Activated T-cell treated with anti-CD3 and anti-CD28 coated beads, Interleukin-2, amount 50 U/mL, for 24 hours (primary cell): ENCODE measurements at regions not wholly inside any gene's neighbourhood (a gene's known extent, or its start where the extent isn't known, plus 50 kb on each side); places are given as distances from the start of the nearest gene placed in this dataset.

ENCODE experiments used
- DNase-seq: peaks from one replicate; pipeline ENCODE4 v3.0.0-alpha.2; 2020
- H3K27ac Mint-ChIP-seq: 2 replicates; pipeline ENCODE4 v1.8.0; 2020; ENCODE audit warnings: mild to moderate bottlenecking, mixed read lengths
- H3K27me3 Mint-ChIP-seq: 2 replicates; pipeline ENCODE4 v1.8.0; 2020; ENCODE audit warnings: mixed read lengths
- H3K36me3 Mint-ChIP-seq: 2 replicates; pipeline ENCODE4 v1.8.0; 2020; ENCODE audit warnings: low read depth, mixed read lengths
- H3K4me1 Mint-ChIP-seq: 2 replicates; pipeline ENCODE4 v1.8.0; 2020; ENCODE audit warnings: low read depth, mixed read lengths
- H3K4me3 Mint-ChIP-seq: 2 replicates; pipeline ENCODE4 v1.8.0; 2020; ENCODE audit warnings: mild to moderate bottlenecking, moderate library complexity, mixed read lengths
- H3K9me3 Mint-ChIP-seq: 2 replicates; pipeline ENCODE4 v1.8.0; 2020; ENCODE audit warnings: mixed read lengths

DNA sequence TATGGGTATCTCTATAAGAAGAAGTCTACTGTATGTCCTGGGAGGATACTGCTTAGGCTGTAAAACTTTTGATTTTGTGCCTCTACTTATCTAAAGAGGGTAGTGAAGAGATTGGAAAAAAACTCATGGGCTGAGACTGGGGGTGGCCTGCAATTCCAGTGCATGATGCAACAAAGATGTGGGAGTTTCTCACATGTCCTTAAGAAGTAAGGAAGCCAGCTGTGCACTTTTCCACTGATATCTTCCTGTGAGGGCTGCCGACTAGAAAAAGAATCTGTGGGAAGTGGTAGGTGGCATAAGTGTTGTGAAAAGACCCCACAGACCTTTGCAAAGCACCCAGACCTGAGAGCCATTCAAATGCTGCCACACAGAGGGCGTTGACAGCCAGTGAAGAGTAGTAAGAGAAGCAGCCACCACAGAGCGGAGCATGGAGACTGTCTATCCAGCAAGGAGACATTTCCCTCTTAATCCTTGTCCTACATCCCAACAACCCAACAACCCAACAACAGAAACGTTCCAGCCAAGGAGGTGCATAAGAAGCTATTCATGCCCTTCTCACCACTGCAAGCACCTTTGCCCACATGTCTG is 65.1 kb downstream of the PFDN4 start:
- peaks cover 13% of the 10 kb centered on the region for H3K4me1 Mint-ChIP-seq
- no peak overlapping the region for H3K27ac Mint-ChIP-seq
- no peaks in the 10 kb centered on the region for H3K36me3 Mint-ChIP-seq
- no peak for DNase-seq
- no peak overlapping the region for H3K4me3 Mint-ChIP-seq
- H3K27me3 Mint-ChIP-seq = peaks cover 47% of the 10 kb centered on the region
- H3K9me3 Mint-ChIP-seq = no peaks in the 10 kb centered on the region

DNA sequence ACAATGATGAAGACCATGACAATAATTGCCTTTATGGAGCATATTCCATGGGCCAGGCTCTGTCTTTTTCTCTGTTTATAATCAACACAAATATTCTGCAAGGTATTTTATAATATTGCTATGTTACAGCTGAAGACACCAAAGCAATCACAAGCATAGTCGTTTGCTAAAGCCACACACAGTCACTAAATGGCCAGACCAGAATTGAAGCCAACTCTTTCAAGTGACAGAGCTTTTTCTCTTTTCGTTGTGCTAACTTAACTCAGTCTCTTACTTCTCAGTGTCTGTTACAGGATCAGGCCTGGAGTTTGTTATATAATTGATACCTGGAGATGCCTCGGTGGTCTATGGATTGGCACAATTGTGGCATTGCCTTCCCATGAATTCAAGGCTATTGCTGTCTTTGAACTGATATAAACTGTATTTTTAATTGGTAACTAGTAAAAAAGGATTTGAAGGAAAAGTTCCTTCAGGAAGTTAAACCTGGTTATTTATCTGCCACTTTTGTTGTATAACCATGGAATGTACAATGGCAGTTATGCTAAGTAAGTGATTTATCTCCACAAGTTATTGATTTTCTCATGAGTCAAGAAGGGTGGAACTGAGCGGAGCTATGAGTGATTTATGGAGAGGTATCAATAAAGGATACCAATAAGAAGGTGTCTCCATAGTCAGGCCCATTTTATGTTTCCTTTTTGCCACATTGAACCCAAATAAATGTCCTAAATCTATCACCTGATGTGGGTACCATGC is 67.6 kb downstream of the PFDN4 start:
- no peak for DNase-seq
- H3K4me1 Mint-ChIP-seq = peaks cover 13% of the 10 kb centered on the region
- H3K9me3 Mint-ChIP-seq = no peaks in the 10 kb centered on the region
- no peaks in the 10 kb centered on the region for H3K36me3 Mint-ChIP-seq
- H3K27me3 Mint-ChIP-seq = peaks cover 33% of the 10 kb centered on the region
- no peak overlapping the region for H3K4me3 Mint-ChIP-seq
- no peak overlapping the region for H3K27ac Mint-ChIP-seq

DNA sequence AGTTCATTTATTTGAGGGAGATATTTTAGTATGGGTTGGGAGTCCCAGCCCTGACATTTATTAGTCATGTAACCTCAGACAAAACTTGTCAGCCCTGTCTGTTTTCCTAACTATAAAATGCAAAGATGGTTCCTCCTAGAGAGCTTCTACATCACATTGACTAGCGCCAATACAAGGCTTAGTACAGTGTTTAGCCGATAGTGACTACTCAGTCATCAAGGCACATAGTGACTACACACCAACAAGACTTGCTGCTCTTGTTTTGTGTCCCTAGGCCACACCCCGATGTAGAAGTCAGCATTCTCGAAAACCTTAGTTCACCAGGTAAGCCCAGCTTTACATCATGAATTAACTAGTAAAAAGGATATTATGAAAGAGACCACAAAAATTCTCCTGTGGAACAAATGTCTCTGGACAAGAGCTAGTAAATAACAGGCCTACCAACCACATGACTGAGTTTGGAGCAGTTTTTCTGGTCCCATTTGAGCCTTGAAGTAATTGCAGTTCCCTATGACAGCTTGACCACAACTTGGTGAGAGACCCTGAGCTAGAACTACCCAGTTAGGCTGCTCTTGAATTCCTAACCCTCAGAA is 68.8 kb downstream of the PFDN4 start:
- Mint-ChIP-seq H3K27ac (no peak overlapping the region), H3K36me3 (no peaks in the 10 kb centered on the region), H3K9me3 (no peaks in the 10 kb centered on the region), H3K4me1 (peaks cover 10% of the 10 kb centered on the region), H3K27me3 (peaks cover 26% of the 10 kb centered on the region), H3K4me3 (no peak overlapping the region)
- DNase-seq = no peak

DNA sequence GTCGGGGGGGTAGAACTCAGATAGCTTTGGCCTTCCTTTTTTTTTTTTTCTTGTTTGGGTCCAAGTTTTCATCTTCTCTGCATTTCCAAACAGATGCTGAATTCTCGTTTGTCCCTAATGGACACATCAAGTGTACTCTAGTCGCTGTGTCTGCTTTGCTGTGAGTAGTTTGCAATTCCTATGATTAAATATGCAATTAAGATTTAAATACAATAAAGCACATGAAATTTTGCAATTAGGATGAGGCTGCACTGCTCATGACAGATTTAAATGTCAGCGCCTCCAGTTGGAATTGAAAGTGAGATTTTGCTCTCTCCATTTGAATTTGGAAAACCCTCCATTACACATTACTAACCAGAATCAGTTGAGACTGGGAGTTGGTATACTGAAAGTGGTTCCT is 70.4 kb downstream of the PFDN4 start:
- Mint-ChIP-seq H3K36me3 (no peaks in the 10 kb centered on the region), H3K9me3 (no peaks in the 10 kb centered on the region), H3K27me3 (peaks cover 13% of the 10 kb centered on the region), H3K27ac (no peak overlapping the region), H3K4me1 (peaks cover 11% of the 10 kb centered on the region), H3K4me3 (no peak overlapping the region)
- DNase-seq = no peak

DNA sequence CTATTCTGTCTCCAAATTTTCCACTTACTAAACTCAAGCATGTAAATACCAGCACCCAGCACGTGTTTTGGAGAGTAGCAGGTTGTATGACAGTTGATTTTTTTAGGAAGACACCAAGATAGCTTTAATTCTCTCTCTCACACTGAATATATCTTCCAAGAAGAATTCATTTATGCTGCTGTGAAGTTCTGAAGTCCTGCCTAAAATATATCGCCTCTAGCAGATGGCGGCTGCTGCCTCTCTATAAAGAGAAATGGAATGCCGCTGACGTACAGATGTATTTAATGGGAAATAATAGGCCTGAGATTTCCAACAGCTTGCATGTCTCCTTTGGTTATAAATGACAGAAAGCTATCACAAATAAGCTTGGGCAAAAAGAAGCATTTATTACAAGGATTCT is 74.7 kb downstream of the PFDN4 start:
- Mint-ChIP-seq H3K36me3 (peaks cover 2% of the 10 kb centered on the region), H3K4me1 (peaks cover 26% of the 10 kb centered on the region), H3K27me3 (peaks cover 4% of the 10 kb centered on the region), H3K4me3 (no peak overlapping the region), H3K9me3 (peaks cover 3% of the 10 kb centered on the region), H3K27ac (no peak overlapping the region)
- DNase-seq = no peak

DNA sequence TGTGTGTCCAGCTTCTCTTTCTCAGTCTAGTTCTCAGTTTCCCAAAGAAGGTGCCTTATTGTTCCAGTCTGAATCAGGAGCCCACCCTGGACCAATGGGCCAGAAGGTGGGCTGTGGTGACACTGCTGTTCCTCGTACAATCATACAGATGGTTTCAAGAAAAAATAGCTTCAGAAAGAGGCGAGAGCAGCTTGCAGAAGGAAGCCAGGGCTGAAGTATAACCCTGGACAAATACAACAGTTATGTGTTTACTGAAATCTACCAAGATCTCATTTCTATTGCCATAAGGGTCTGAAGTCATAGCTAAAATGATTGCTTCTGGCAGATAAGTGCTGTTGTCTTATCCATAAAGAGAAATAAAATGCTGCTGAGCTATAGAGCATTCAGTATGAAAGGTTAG is 75.4 kb downstream of the PFDN4 start:
- H3K9me3 Mint-ChIP-seq = peaks cover 3% of the 10 kb centered on the region
- H3K27me3 Mint-ChIP-seq = peaks cover 9% of the 10 kb centered on the region
- H3K36me3 Mint-ChIP-seq = peaks cover 6% of the 10 kb centered on the region
- H3K4me3 Mint-ChIP-seq = no peak overlapping the region
- H3K4me1 Mint-ChIP-seq = peaks cover 30% of the 10 kb centered on the region
- no peak for DNase-seq
- H3K27ac Mint-ChIP-seq = no peak overlapping the region

DNA sequence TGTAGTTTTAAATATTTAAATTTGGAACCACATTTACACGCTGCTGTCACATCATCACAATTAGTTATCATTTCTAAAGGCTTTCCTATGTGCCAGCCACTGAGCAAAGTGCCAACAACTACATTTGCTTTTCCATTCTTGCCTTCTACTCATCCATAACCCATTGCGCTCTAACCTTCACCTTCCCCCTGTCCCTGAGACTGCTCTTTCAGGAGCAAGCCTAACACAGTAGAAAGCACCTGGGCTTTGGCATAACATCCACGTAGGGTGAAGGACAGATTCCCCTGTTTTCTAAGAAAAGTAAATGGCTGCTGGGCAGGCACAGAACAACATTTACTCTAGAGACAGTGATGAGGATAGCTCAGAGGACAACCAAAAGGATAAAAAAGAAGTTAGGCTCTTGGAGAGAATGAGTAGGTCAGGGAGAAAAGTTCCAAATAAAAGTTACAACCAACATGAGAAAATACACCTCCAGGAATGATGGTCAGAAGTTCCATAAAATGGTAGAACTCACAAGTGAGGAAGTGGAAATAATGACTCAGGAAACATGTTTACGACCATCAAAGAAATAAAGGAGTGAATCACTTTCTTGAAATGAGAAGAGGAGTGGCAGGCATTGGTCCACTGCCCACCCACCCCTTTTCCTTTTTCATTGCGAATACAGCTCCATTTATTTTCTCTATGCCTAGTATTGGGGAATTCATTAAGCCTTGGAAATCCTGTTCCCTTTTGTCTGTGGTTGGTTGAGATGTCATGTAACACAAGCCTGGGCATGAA is 77.2 kb downstream of the PFDN4 start:
- H3K9me3 Mint-ChIP-seq = peaks cover 3% of the 10 kb centered on the region
- H3K36me3 Mint-ChIP-seq = peaks cover 6% of the 10 kb centered on the region
- peaks cover 31% of the 10 kb centered on the region for H3K4me1 Mint-ChIP-seq
- H3K27ac Mint-ChIP-seq = peak overlapping the region; percentile 98
- DNase-seq = peak; percentile 45
- H3K27me3 Mint-ChIP-seq = peaks cover 17% of the 10 kb centered on the region
- H3K4me3 Mint-ChIP-seq = peak overlapping the region; percentile 78

DNA sequence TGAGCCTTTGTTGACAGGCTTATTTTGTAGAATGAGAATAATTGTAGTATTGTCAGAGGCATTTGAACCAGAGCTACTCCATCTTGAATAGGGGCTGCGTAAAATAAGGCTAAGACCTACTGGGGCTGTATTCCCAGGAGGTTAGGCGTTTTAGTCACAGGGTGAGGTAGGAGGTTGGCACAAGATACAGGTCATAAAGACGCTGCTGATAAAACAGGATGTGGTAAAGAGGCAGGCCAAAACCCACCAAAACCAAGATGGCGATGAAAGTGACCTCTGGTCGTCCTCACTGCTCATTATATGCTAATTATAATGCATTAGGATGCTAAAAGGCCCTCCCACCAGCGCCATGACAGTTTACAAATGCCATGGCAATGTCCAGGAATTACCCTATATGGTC is 82.7 kb downstream of the PFDN4 start:
- Mint-ChIP-seq H3K4me3 (no peak overlapping the region), H3K4me1 (peaks cover 37% of the 10 kb centered on the region), H3K27me3 (peaks cover 50% of the 10 kb centered on the region), H3K36me3 (peaks cover 6% of the 10 kb centered on the region), H3K9me3 (no peaks in the 10 kb centered on the region), H3K27ac (no peak overlapping the region)
- DNase-seq = no peak

DNA sequence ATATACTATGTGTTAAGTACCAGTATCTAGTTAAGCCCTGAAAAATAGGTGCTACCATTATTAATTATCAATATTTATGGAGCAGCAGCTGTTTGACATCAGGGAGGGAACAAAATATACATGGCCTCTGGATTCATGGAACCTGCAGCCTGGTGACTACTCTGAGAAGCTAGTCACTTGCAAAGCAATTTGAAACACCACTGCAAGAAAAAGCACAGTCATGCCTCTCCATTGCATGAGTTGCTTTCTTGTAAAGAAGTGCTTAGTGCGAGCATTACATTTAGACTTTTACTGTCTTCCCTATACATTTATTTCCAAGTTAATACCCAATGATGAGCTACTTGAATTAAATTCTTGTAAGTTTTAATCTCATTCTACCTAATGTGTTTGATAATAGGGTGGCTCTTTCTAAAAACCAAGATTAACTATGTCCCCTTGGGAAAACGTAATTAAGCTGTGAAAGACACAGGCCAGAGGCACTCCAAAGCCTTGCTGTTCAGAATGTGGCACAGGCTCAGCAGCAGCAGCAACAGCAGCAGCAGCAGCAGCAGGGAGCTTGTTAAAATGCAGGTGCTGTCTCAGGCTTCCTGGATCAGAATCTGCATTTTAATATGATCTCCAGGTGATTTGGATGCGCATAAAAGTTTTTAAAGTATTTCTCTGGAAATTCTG is 83.6 kb downstream of the PFDN4 start:
- Mint-ChIP-seq H3K27ac (no peak overlapping the region), H3K27me3 (peaks cover 57% of the 10 kb centered on the region), H3K9me3 (no peaks in the 10 kb centered on the region), H3K4me1 (peaks cover 31% of the 10 kb centered on the region), H3K4me3 (no peak overlapping the region), H3K36me3 (peaks cover 5% of the 10 kb centered on the region)
- DNase-seq = no peak

DNA sequence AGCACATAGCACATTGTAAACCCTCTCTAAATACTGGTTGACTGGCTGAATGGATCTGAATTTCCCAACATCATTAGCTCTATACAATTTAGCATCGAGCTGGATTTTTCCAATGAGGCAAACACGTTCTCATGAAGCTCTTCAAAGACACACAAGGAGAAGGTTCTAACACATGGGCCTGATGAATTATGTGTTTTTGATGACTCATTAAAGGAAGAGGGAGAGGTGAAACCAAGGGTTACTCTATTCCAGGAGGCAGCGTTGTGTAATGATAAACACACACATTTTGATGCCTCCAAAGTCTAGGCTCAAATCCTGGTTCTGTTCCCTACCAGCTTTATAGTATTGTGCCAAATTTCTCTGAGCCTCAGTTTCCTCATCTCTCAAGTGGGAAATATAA is 84.3 kb downstream of the PFDN4 start:
- H3K27me3 Mint-ChIP-seq = peaks cover 62% of the 10 kb centered on the region
- peaks cover 27% of the 10 kb centered on the region for H3K4me1 Mint-ChIP-seq
- no peak overlapping the region for H3K27ac Mint-ChIP-seq
- peaks cover 5% of the 10 kb centered on the region for H3K36me3 Mint-ChIP-seq
- no peaks in the 10 kb centered on the region for H3K9me3 Mint-ChIP-seq
- DNase-seq = no peak
- H3K4me3 Mint-ChIP-seq = no peak overlapping the region

DNA sequence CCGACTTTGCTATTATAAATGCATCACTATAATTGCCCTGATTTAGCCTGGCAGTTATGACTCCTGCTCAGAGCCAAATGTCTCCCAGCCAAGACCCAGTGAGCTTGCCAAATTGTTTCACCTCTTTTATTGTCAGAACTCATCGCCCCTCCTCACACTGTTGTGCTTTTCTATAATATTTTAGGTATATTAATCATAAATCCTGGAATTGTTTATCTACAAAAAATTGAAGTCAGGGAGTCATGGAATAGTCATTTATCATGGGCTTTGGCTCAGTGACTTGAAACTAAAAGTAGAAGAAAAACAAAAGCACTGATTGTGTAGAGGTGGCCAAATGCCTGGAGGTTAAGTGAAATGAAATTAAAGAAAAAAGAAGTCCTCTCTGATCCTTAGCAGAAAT is 85.6 kb downstream of the PFDN4 start:
- peaks cover 21% of the 10 kb centered on the region for H3K4me1 Mint-ChIP-seq
- DNase-seq = no peak
- no peaks in the 10 kb centered on the region for H3K36me3 Mint-ChIP-seq
- H3K27me3 Mint-ChIP-seq = peaks cover 57% of the 10 kb centered on the region
- H3K4me3 Mint-ChIP-seq = no peak overlapping the region
- no peaks in the 10 kb centered on the region for H3K9me3 Mint-ChIP-seq
- no peak overlapping the region for H3K27ac Mint-ChIP-seq

DNA sequence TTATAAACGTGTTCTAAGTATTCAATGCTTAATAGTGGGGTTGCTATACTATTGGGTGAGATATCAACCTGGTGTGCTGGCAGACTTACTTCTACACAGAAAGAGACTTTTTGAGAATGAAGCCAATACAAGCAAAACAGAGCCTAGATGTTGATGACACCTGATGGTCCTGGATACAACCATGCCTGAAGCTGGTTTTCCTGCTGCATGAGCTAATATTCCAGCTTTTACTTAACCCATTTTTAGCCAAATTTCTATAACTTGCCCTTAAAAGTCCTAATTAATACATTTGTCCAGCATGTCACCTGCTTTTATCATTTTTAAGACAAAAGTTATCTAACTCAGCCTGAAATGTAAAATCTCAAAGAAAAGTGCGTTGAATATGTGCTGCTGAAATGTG is 86.2 kb downstream of the PFDN4 start:
- H3K27ac Mint-ChIP-seq = no peak overlapping the region
- no peaks in the 10 kb centered on the region for H3K36me3 Mint-ChIP-seq
- H3K4me1 Mint-ChIP-seq = peaks cover 21% of the 10 kb centered on the region
- no peak overlapping the region for H3K4me3 Mint-ChIP-seq
- H3K27me3 Mint-ChIP-seq = peaks cover 58% of the 10 kb centered on the region
- DNase-seq = no peak
- no peaks in the 10 kb centered on the region for H3K9me3 Mint-ChIP-seq

DNA sequence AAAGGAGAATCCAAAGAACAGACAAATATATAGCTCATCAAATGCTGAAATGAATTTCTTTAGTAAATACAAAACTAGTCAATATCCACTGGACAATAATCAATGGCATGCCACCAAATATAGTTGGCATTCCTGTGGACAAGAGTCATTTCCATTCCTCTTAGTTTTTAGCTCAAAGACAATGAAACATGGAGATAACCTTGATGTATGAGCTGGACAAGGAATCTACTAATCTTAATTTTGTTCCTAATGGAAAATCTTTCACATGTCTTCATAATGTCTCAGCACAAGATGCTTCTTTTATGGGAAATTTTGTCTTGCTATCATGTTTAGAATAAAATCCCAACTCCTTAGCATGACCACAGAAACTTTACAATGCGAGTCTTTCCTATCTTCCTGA is 87.8 kb downstream of the PFDN4 start:
- Mint-ChIP-seq H3K27me3 (peaks cover 59% of the 10 kb centered on the region), H3K36me3 (no peaks in the 10 kb centered on the region), H3K4me1 (peaks cover 16% of the 10 kb centered on the region), H3K9me3 (no peaks in the 10 kb centered on the region), H3K4me3 (no peak overlapping the region), H3K27ac (no peak overlapping the region)
- DNase-seq = no peak

DNA sequence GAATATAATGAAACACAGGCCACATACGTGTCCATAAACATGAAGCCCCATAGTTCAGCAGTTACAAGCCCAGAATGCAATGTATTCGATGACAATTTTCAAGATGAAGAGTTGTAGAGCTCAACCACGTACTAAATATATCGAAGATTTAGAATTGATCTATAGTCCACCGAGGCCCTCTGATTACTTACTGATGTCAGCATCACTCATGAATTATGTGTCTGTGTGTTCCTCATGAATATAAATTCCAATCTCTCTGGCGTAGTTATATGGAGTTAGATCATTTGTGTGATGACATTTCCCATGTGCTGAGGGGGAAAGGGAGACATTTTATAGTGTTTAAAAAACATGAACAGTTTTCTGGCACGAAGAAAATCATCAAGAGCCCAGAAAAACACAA is 97.5 kb downstream of the PFDN4 start:
- peaks cover 13% of the 10 kb centered on the region for H3K4me1 Mint-ChIP-seq
- H3K27ac Mint-ChIP-seq = no peak overlapping the region
- DNase-seq = no peak
- peaks cover 34% of the 10 kb centered on the region for H3K27me3 Mint-ChIP-seq
- no peaks in the 10 kb centered on the region for H3K36me3 Mint-ChIP-seq
- no peak overlapping the region for H3K4me3 Mint-ChIP-seq
- no peaks in the 10 kb centered on the region for H3K9me3 Mint-ChIP-seq
